NCI-H2171 treated with DMSO at 0.1 percent for 48 hours (cell line): ENCODE measurements at regions not wholly inside any gene's neighbourhood (a gene's known extent, or its start where the extent isn't known, plus 50 kb on each side); places are given as distances from the start of the nearest gene placed in this dataset.

Source experiments
- DNase-seq: peaks from one replicate; lab custom pipeline; 2025; lab: John Stamatoyannopoulos, UW

GRCh38 chr15:29364426-29365078 lies 94.9 kb upstream of the NSMCE3 start:
- DNase-seq, result no peak

GRCh38 chr15:29361560-29361959 lies 91.9 kb upstream of the NSMCE3 start:
- DNase-seq, result no peak

GRCh38 chr15:29360152-29360551 lies 90.5 kb upstream of the NSMCE3 start:
- no peak for DNase-seq

GRCh38 chr15:29356786-29357185 lies 87.2 kb upstream of the NSMCE3 start:
- DNase-seq, result no peak

GRCh38 chr15:29355477-29355876 lies 85.9 kb upstream of the NSMCE3 start:
- no peak for DNase-seq

- DNase-seq, result no peak
Measured at GRCh38 chr15:29352402-29352801, 82.8 kb upstream of the NSMCE3 start.

GRCh38 chr15:29349196-29349595 lies 79.6 kb upstream of the NSMCE3 start:
- DNase-seq, result no peak

- no peak for DNase-seq
Measured at GRCh38 chr15:29348336-29348914, 78.8 kb upstream of the NSMCE3 start.

- no peak for DNase-seq
Measured at GRCh38 chr15:29346998-29347397, 77.4 kb upstream of the NSMCE3 start.

GRCh38 chr15:29345549-29346525 lies 76.2 kb upstream of the NSMCE3 start:
- no peak for DNase-seq

GRCh38 chr15:29344474-29344873 lies 74.9 kb upstream of the NSMCE3 start:
- no peak for DNase-seq

GRCh38 chr15:29343229-29343628 lies 73.6 kb upstream of the NSMCE3 start:
- no peak for DNase-seq

GRCh38 chr15:29342201-29342600 lies 72.6 kb upstream of the NSMCE3 start:
- DNase-seq, result no peak

- no peak for DNase-seq
Measured at GRCh38 chr15:29337156-29337959, 67.7 kb upstream of the NSMCE3 start.

- DNase-seq, result no peak
Measured at GRCh38 chr15:29334544-29334943, 64.9 kb upstream of the NSMCE3 start.

GRCh38 chr15:29333261-29333660 lies 63.6 kb upstream of the NSMCE3 start:
- no peak for DNase-seq

GRCh38 chr15:29331669-29332068 lies 62.0 kb upstream of the NSMCE3 start:
- DNase-seq, result no peak

- no peak for DNase-seq
Measured at GRCh38 chr15:29331071-29331470, 61.4 kb upstream of the NSMCE3 start.

- no peak for DNase-seq
Measured at GRCh38 chr15:29324746-29325145, 55.1 kb upstream of the NSMCE3 start.

- no peak for DNase-seq
Measured at GRCh38 chr15:29323557-29323956, 53.9 kb upstream of the NSMCE3 start.

GRCh38 chr15:29322415-29322814 lies 52.8 kb upstream of the NSMCE3 start:
- no peak for DNase-seq

- no peak for DNase-seq
Measured at GRCh38 chr15:29320420-29320819, 50.8 kb upstream of the NSMCE3 start.
